Esophagus muscularis mucosa (tissue), 3 donors: ENCODE measurements at regions not wholly inside any gene's neighbourhood (a gene's known extent, or its start where the extent isn't known, plus 50 kb on each side); places are given as distances from the start of the nearest gene placed in this dataset.

Experiments used
- POLR2A ChIP-seq: fragments of 450-650 bp; IDR thresholded peaks from one replicate; pipeline ENCODE4 v1.6.1; 2017; ENCODE audit warnings: antibody characterized with exemption, moderate library complexity, mild to moderate bottlenecking, low read depth
- TF ChIP-seq, protein P1 (sequence below), 3 experiments: fragments of 200-600 bp in 2 of 3; fragments of 450-650 bp in 1 of 3; sonication (generic) in 2 of 3; IDR thresholded peaks; one replicate each; pipeline ENCODE4 v1.5.1; 2017 to 2019; ENCODE audit warnings: antibody characterized with exemption in 3 of 3, mild to moderate bottlenecking in 2 of 3, moderate library complexity in 1 of 3

DNA sequence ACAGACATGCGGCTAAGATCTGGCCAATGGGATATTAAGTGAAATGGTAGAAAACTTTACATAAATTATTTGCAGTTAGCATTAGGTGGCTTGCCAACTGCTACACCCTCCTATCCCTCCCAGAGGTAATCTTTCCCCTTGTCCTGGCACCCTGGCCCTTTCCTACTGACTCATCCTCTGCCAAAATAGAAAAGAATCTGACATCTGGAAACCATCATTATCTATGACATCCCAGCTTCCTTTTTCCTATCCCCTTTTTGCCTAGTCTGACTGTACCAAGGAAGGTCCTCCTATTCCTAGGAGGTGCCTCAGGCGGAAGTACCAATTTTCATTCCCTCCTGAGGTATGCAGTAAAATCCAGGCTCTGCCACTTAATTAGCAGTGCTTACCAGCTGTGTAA lies 163.6 kb upstream of the KLF3 start:
- TF ChIP-seq POLR2A = no peak
- TF ChIP-seq, protein P1, sequence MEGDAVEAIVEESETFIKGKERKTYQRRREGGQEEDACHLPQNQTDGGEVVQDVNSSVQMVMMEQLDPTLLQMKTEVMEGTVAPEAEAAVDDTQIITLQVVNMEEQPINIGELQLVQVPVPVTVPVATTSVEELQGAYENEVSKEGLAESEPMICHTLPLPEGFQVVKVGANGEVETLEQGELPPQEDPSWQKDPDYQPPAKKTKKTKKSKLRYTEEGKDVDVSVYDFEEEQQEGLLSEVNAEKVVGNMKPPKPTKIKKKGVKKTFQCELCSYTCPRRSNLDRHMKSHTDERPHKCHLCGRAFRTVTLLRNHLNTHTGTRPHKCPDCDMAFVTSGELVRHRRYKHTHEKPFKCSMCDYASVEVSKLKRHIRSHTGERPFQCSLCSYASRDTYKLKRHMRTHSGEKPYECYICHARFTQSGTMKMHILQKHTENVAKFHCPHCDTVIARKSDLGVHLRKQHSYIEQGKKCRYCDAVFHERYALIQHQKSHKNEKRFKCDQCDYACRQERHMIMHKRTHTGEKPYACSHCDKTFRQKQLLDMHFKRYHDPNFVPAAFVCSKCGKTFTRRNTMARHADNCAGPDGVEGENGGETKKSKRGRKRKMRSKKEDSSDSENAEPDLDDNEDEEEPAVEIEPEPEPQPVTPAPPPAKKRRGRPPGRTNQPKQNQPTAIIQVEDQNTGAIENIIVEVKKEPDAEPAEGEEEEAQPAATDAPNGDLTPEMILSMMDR (IDR thresholded peaks at IDR 0.05) = no peak
